Lung microvascular endothelial cell (primary cell): ENCODE measurements at regions not wholly inside any gene's neighbourhood (a gene's known extent, or its start where the extent isn't known, plus 50 kb on each side); places are given as distances from the start of the nearest gene placed in this dataset.

Experiments used
- DNase-seq, 2 donors: peaks; one replicate each; pipeline versions ENCODE4 v3.0.0 to v3.0.0-alpha.2; 2010; ENCODE audit warnings: low read depth in 2 of 2

GRCh38 chr11:86120807-86121206, 51.9 kb upstream of the PICALM start:
- no peak for DNase-seq

GRCh38 chr11:86119906-86120305, 51.0 kb upstream of the PICALM start:
- no peak for DNase-seq

- no peak for DNase-seq
These were observed 50.2 kb upstream of the PICALM start for GRCh38 chr11:86119077-86119476.
